A549 (cell line): ENCODE measurements at regions not wholly inside any gene's neighbourhood (a gene's known extent, or its start where the extent isn't known, plus 50 kb on each side); places are given as distances from the start of the nearest gene placed in this dataset.

Experiments used
- ATAC-seq, 2 experiments: fragments of 200-7000 bp in 1 of 2; fragments of >200 bp in 1 of 2; cut with Nextera tagmentation in 1 of 2; cut with Tn5 transposase in 1 of 2; 3 replicates each; pipeline versions ENCODE4 v1.8.0 to v1.9.1; 2018 to 2020; ENCODE audit warnings: mild to moderate bottlenecking in 1 of 2, moderate library complexity in 1 of 2
- CTCF ChIA-PET: fragments of 300-600 bp; sonication (Branson Sonifier 250); formaldehyde crosslinking; extraction: SDS; loops from one replicate; lab custom pipeline; 2021; ENCODE audit warnings: antibody characterized with exemption, inconsistent platforms; lab: Yijun Ruan, JAX
- POLR2A ChIA-PET: fragments of 350-600 bp; formaldehyde crosslinking; extraction: SDS; loops from one replicate; lab custom pipeline; 2021; ENCODE audit warnings: antibody characterized with exemption, inconsistent platforms; lab: Yijun Ruan, JAX
- DNase-seq, 2 experiments: peaks; one replicate each; pipeline versions ENCODE4 v3.0.0 to v3.0.0-alpha.2; 2011 to 2016; ENCODE audit warnings: low read depth in 1 of 2, low spot score in 1 of 2
- FAIRE-seq: peaks from 2 replicates; lab custom pipeline; 2011; peaks lifted over from hg19 to GRCh38; lab: Jason Lieb, UNC
- H3K27ac ChIP-seq, 2 experiments: fragments of >200 bp; sonication (Bioruptor Twin); formaldehyde crosslinking; 3 replicates each; pipeline ENCODE4 v1.5.1; 2016 to 2017
- H3K4me1 ChIP-seq: fragments of >200 bp; sonication (Bioruptor Twin); formaldehyde crosslinking; 3 replicates; pipeline ENCODE4 v1.6.1; 2016
- H3K4me2 ChIP-seq: fragments of >200 bp; sonication (Bioruptor Twin); formaldehyde crosslinking; 3 replicates; pipeline ENCODE4 v1.6.1; 2016
- H3K4me3 ChIP-seq: fragments of >200 bp; sonication (Bioruptor Twin); formaldehyde crosslinking; 3 replicates; pipeline ENCODE4 v1.5.1; 2016
- H3K9me3 ChIP-seq: fragments of >200 bp; sonication (Bioruptor Twin); formaldehyde crosslinking; 3 replicates; pipeline ENCODE4 v1.6.1; 2016
- BHLHE40 ChIP-seq: IDR thresholded peaks from 2 replicates; pipeline ENCODE4 v1.6.1; 2012; ENCODE audit warnings: low read depth, low read length, inconsistent platforms
- CBX2 ChIP-seq: fragments of 200-600 bp; sonication (generic); IDR thresholded peaks from 2 replicates; pipeline ENCODE4 v1.6.1; 2016; ENCODE audit warnings: low read depth, mild to moderate bottlenecking, borderline replicate concordance
- CBX8 ChIP-seq: fragments of 200-600 bp; sonication (generic); IDR thresholded peaks from 2 replicates; pipeline ENCODE4 v1.6.1; 2016
- ESRRA ChIP-seq: fragments of 150-350 bp; IDR thresholded peaks from 2 replicates; pipeline ENCODE4 v1.6.1; 2014; ENCODE audit warnings: mild to moderate bottlenecking, low read length, borderline replicate concordance
- HDAC2 ChIP-seq: fragments of 200-600 bp; sonication (generic); IDR thresholded peaks from 2 replicates; pipeline ENCODE4 v1.6.1; 2016
- HEYL ChIP-seq: fragments of 250-450 bp; sonication (Bioruptor Pico); IDR thresholded peaks from 2 replicates; pipeline ENCODE4 v1.8.0; 2021; ENCODE audit warnings: mild to moderate bottlenecking, moderate library complexity
- HOXB13 ChIP-seq: fragments of 250-450 bp; sonication (Bioruptor Pico); IDR thresholded peaks from 2 replicates; pipeline ENCODE4 v1.5.0; 2020; ENCODE audit warnings: low read depth, mild to moderate bottlenecking, moderate library complexity
- KDM1A ChIP-seq: fragments of 200-600 bp; sonication (generic); IDR thresholded peaks from 2 replicates; pipeline ENCODE4 v1.6.1; 2016; ENCODE audit warnings: low read depth, mild to moderate bottlenecking
- MAFK ChIP-seq: fragments of 450-650 bp; IDR thresholded peaks from 2 replicates; pipeline ENCODE4 v1.6.1; 2014; ENCODE audit not compliant: partially characterized antibody
- MAZ ChIP-seq: fragments of 150-350 bp; IDR thresholded peaks from 2 replicates; pipeline ENCODE4 v1.6.1; 2014; ENCODE audit warnings: antibody characterized with exemption, low read depth, low read length, borderline replicate concordance
- MYC ChIP-seq: IDR thresholded peaks from 2 replicates; pipeline ENCODE4 v1.6.1; 2012; ENCODE audit warnings: mild to moderate bottlenecking, inconsistent platforms, low read length, improper control_type of control experiment, borderline replicate concordance
- RAD21 ChIP-seq, 2 experiments: fragments of >200 bp in 1 of 2; sonication (Bioruptor Twin) in 1 of 2; formaldehyde crosslinking in 1 of 2; IDR thresholded peaks in 1 of 2; conservative IDR thresholded peaks in 1 of 2; 2 replicates in 1 of 2; 3 replicates in 1 of 2; pipeline ENCODE4 v1.6.1; 2012 to 2018; ENCODE audit warnings: inconsistent platforms in 1 of 2
- RARB ChIP-seq: fragments of 250-450 bp; sonication (Bioruptor Pico); IDR thresholded peaks from 2 replicates; pipeline ENCODE4 v1.8.0; 2021; ENCODE audit warnings: mild to moderate bottlenecking, moderate library complexity
- RFX5 ChIP-seq: fragments of 450-650 bp; IDR thresholded peaks from 2 replicates; pipeline ENCODE4 v1.7.1; 2014; ENCODE audit warnings: antibody characterized with exemption, mild to moderate bottlenecking, moderate library complexity
- SMC3 ChIP-seq: fragments of >200 bp; sonication (Bioruptor Twin); formaldehyde crosslinking; IDR thresholded peaks from 3 replicates; pipeline ENCODE4 v1.6.1; 2018; ENCODE audit warnings: inconsistent platforms
- SREBF2 ChIP-seq: fragments of 450-650 bp; IDR thresholded peaks from 2 replicates; pipeline ENCODE4 v1.6.1; 2014; ENCODE audit warnings: mild to moderate bottlenecking, moderate library complexity
- TF ChIP-seq, protein P1 (sequence below): fragments of 150-350 bp; IDR thresholded peaks from 2 replicates; pipeline ENCODE4 v1.6.1; 2014; ENCODE audit warnings: low read depth, mild to moderate bottlenecking, low read length
- TF ChIP-seq, protein P2 (sequence below): IDR thresholded peaks from 2 replicates; pipeline ENCODE4 v1.6.1; 2012
- TF ChIP-seq, protein P3 (sequence below): fragments of >200 bp; sonication (Bioruptor Twin); formaldehyde crosslinking; IDR thresholded peaks from 3 replicates; pipeline ENCODE4 v1.6.1; 2016
- TF ChIP-seq, protein P4 (sequence below): fragments of 200-600 bp; sonication (generic); IDR thresholded peaks from 2 replicates; pipeline ENCODE4 v1.6.1; 2016; ENCODE audit warnings: antibody characterized with exemption, mild to moderate bottlenecking, moderate library complexity
- TF ChIP-seq, protein P5 (sequence below): IDR thresholded peaks from 2 replicates; pipeline ENCODE4 v1.6.1; 2012
- TF ChIP-seq, protein P6 (sequence below): fragments of 250-450 bp; sonication (Bioruptor Pico); IDR thresholded peaks from 2 replicates; pipeline ENCODE4 v1.5.0; 2020; ENCODE audit warnings: low read depth, mild to moderate bottlenecking, moderate library complexity
- TF ChIP-seq, protein P7 (sequence below): IDR thresholded peaks from 2 replicates; pipeline ENCODE4 v1.6.1; 2012; ENCODE audit warnings: low read depth, borderline replicate concordance

DNA sequence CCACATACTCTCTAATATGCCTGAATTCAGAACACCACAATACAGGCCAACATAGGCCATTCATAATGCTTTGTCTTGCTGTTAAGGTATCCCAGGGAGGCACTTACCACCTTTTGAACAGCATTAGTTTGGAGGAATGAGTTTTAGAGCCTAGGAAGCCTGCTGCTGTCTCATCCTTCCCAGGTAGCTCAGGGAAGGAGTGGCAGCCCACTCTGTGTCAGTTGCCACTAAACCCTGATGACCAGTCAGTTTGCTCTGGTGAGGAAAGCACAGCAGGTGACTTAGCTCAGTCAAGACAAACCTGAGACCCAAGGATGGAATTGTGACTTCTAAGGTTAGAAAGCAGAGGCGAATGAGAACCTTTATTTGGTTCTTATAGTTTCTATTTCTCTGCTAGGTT lies 337.4 kb upstream of the ATP10B start (continued):
- TF ChIP-seq, protein P1, sequence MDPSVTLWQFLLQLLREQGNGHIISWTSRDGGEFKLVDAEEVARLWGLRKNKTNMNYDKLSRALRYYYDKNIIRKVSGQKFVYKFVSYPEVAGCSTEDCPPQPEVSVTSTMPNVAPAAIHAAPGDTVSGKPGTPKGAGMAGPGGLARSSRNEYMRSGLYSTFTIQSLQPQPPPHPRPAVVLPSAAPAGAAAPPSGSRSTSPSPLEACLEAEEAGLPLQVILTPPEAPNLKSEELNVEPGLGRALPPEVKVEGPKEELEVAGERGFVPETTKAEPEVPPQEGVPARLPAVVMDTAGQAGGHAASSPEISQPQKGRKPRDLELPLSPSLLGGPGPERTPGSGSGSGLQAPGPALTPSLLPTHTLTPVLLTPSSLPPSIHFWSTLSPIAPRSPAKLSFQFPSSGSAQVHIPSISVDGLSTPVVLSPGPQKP, result no peak
- TF ChIP-seq, protein P2, sequence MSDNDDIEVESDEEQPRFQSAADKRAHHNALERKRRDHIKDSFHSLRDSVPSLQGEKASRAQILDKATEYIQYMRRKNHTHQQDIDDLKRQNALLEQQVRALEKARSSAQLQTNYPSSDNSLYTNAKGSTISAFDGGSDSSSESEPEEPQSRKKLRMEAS, result no peak
- TF ChIP-seq RARB, result no peak
- no peak for TF ChIP-seq RAD21 (conservative IDR thresholded peaks at IDR 0.05 in 1 of 2, IDR thresholded peaks at IDR 0.05 in 1 of 2)

DNA sequence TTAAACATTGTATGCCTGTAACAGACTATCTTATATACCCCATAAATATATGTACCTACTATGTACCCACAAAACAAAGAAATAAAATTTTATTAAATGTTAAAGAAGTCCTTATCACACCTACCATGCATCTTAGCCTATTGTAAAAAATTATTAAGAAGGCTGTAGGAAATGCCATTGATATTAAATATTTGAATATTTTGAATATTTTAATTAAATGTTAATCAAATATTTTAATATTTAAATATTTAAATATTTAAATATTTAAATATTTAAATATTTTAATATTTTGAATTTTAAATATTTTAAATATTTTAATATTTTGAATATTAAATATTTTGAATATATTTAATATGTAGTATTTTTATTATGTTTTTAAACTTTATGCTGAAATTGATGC lies 331.5 kb upstream of the ATP10B start:
- POLR2A ChIA-PET, result no interaction called here
- Histone ChIP-seq H3K9me3 (no peaks in the 10 kb centered on the region), H3K4me2 (no peak overlapping the region), H3K4me3 (no peak overlapping the region), H3K27ac (no peak overlapping the region), H3K4me1 (no peaks in the 10 kb centered on the region)
- DNase-seq (no peak), ATAC-seq (no peak), FAIRE-seq (no peak)
- no peak for TF ChIP-seq SMC3
- TF ChIP-seq MYC, result no peak
- TF ChIP-seq, protein P3, sequence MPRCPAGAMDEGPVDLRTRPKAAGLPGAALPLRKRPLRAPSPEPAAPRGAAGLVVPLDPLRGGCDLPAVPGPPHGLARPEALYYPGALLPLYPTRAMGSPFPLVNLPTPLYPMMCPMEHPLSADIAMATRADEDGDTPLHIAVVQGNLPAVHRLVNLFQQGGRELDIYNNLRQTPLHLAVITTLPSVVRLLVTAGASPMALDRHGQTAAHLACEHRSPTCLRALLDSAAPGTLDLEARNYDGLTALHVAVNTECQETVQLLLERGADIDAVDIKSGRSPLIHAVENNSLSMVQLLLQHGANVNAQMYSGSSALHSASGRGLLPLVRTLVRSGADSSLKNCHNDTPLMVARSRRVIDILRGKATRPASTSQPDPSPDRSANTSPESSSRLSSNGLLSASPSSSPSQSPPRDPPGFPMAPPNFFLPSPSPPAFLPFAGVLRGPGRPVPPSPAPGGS, result no peak
- TF ChIP-seq BHLHE40, result no peak
- no peak for TF ChIP-seq KDM1A
- TF ChIP-seq, protein P4, sequence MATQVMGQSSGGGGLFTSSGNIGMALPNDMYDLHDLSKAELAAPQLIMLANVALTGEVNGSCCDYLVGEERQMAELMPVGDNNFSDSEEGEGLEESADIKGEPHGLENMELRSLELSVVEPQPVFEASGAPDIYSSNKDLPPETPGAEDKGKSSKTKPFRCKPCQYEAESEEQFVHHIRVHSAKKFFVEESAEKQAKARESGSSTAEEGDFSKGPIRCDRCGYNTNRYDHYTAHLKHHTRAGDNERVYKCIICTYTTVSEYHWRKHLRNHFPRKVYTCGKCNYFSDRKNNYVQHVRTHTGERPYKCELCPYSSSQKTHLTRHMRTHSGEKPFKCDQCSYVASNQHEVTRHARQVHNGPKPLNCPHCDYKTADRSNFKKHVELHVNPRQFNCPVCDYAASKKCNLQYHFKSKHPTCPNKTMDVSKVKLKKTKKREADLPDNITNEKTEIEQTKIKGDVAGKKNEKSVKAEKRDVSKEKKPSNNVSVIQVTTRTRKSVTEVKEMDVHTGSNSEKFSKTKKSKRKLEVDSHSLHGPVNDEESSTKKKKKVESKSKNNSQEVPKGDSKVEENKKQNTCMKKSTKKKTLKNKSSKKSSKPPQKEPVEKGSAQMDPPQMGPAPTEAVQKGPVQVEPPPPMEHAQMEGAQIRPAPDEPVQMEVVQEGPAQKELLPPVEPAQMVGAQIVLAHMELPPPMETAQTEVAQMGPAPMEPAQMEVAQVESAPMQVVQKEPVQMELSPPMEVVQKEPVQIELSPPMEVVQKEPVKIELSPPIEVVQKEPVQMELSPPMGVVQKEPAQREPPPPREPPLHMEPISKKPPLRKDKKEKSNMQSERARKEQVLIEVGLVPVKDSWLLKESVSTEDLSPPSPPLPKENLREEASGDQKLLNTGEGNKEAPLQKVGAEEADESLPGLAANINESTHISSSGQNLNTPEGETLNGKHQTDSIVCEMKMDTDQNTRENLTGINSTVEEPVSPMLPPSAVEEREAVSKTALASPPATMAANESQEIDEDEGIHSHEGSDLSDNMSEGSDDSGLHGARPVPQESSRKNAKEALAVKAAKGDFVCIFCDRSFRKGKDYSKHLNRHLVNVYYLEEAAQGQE, result no peak
- TF ChIP-seq, protein P5, sequence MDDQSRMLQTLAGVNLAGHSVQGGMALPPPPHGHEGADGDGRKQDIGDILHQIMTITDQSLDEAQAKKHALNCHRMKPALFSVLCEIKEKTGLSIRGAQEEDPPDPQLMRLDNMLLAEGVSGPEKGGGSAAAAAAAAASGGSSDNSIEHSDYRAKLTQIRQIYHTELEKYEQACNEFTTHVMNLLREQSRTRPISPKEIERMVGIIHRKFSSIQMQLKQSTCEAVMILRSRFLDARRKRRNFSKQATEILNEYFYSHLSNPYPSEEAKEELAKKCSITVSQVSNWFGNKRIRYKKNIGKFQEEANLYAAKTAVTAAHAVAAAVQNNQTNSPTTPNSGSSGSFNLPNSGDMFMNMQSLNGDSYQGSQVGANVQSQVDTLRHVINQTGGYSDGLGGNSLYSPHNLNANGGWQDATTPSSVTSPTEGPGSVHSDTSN, result no peak
- TF ChIP-seq HDAC2, result no peak
- no peak for TF ChIP-seq CBX8
- TF ChIP-seq, protein P6, sequence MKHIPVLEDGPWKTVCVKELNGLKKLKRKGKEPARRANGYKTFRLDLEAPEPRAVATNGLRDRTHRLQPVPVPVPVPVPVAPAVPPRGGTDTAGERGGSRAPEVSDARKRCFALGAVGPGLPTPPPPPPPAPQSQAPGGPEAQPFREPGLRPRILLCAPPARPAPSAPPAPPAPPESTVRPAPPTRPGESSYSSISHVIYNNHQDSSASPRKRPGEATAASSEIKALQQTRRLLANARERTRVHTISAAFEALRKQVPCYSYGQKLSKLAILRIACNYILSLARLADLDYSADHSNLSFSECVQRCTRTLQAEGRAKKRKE (CRISPR knock-in tag), result no peak
- TF ChIP-seq HEYL (CRISPR knock-in tag), result no peak
- no peak for TF ChIP-seq RFX5
- TF ChIP-seq MAZ, result no peak
- TF ChIP-seq MAFK, result no peak
- TF ChIP-seq, protein P1, result no peak
- no peak for TF ChIP-seq CBX2
- TF ChIP-seq HOXB13, result no peak
- no peak for TF ChIP-seq ESRRA
- TF ChIP-seq, protein P7, sequence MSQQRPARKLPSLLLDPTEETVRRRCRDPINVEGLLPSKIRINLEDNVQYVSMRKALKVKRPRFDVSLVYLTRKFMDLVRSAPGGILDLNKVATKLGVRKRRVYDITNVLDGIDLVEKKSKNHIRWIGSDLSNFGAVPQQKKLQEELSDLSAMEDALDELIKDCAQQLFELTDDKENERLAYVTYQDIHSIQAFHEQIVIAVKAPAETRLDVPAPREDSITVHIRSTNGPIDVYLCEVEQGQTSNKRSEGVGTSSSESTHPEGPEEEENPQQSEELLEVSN, result no peak
- no peak for TF ChIP-seq SREBF2
- CTCF ChIA-PET, result no interaction called here
